NOMO-1 (cell line): ENCODE measurements at regions not wholly inside any gene's neighbourhood (a gene's known extent, or its start where the extent isn't known, plus 50 kb on each side); places are given as distances from the start of the nearest gene placed in this dataset.
"Not testable (repeated sequence)": the region's sequence is repeated elsewhere in the genome, so short reads cannot be mapped to it uniquely, and the experiment has no call there.

Source experiments
- DNase-seq, 2 experiments: peaks; one replicate each; lab custom pipeline; 2025; ENCODE audit not compliant: unreplicated experiment in 2 of 2; lab: John Stamatoyannopoulos, UW

GRCh38 chr20:50453533-50454244 is 56.5 kb upstream of the PTPN1 start:
- no peak for DNase-seq

- DNase-seq: not testable (repeated sequence)
Observed at GRCh38 chr20:50455245-50455644, 54.9 kb upstream of the PTPN1 start.

- no peak for DNase-seq
Observed at GRCh38 chr20:50455656-50456451, 54.3 kb upstream of the PTPN1 start.

GRCh38 chr20:50456452-50457324 is 53.5 kb upstream of the PTPN1 start:
- DNase-seq: no peak

- DNase-seq: no peak
Observed at GRCh38 chr20:50459124-50459918, 50.9 kb upstream of the PTPN1 start.

GRCh38 chr20:50460115-50460607 is 50.0 kb upstream of the PTPN1 start:
- no peak for DNase-seq
